ENCODE measurements at regions not wholly inside any gene's neighbourhood (a gene's known extent, or its start where the extent isn't known, plus 50 kb on each side); places are given as distances from the start of the nearest gene placed in this dataset.

- Histone ChIP-seq H3K27me3 (no peaks in the 10 kb centered on the region), H3K4me3 (no peak overlapping the region), H3K4me1 (no peaks in the 10 kb centered on the region), H3K27ac (no peak overlapping the region), H3K36me3 (no peaks in the 10 kb centered on the region), H3K9me3 (no peaks in the 10 kb centered on the region)
- intact Hi-C loops (cut with DNase I) = no loop called here
- DNase-seq (peak in 2 of 4 donors; percentile 27 to 32), ATAC-seq (no peak)
- TF ChIP-seq CTCF (IDR thresholded peaks at IDR 0.05) = no peak
These were observed 171.8 kb upstream of the C1orf87 start for GRCh38 chr1:60245324-60245723.

- intact Hi-C loops (cut with DNase I) = no loop called here
- no peak overlapping the region for H3K27ac ChIP-seq
- DNase-seq (no peak), ATAC-seq (no peak)
- no peaks in the 10 kb centered on the region for H3K4me1 ChIP-seq
- H3K36me3 ChIP-seq = no peaks in the 10 kb centered on the region
- no peaks in the 10 kb centered on the region for H3K27me3 ChIP-seq
- no peaks in the 10 kb centered on the region for H3K9me3 ChIP-seq
- no peak overlapping the region for H3K4me3 ChIP-seq
- no peak for TF ChIP-seq CTCF (IDR thresholded peaks at IDR 0.05)
These were observed 171.3 kb upstream of the C1orf87 start for GRCh38 chr1:60244906-60245305.

- intact Hi-C loops (cut with DNase I) = no loop called here
These were observed 161.7 kb upstream of the C1orf87 start for GRCh38 chr1:60235275-60235674.

GRCh38 chr1:60234776-60235175 lies 161.2 kb upstream of the C1orf87 start:
- Histone ChIP-seq H3K9me3 (no peaks in the 10 kb centered on the region), H3K27ac (no peak overlapping the region), H3K4me3 (no peak overlapping the region), H3K36me3 (no peaks in the 10 kb centered on the region), H3K27me3 (no peaks in the 10 kb centered on the region), H3K4me1 (no peaks in the 10 kb centered on the region)
- no peak for TF ChIP-seq CTCF (IDR thresholded peaks at IDR 0.05)
- intact Hi-C loops (cut with DNase I) = no loop called here
- no peak for DNase-seq
- no peak for ATAC-seq

More at GRCh38 chr1:60235275-60235674, 161.7 kb upstream of the C1orf87 start:
- no peaks in the 10 kb centered on the region for H3K27me3 ChIP-seq
- no peaks in the 10 kb centered on the region for H3K9me3 ChIP-seq
- no peak overlapping the region for H3K27ac ChIP-seq
- no peak overlapping the region for H3K4me3 ChIP-seq
- no peak for TF ChIP-seq CTCF (IDR thresholded peaks at IDR 0.05)
- no peak for DNase-seq
- ATAC-seq = no peak
- no peaks in the 10 kb centered on the region for H3K4me1 ChIP-seq
- no peaks in the 10 kb centered on the region for H3K36me3 ChIP-seq

GRCh38 chr1:60229821-60230220 lies 156.3 kb upstream of the C1orf87 start:
- H3K36me3 ChIP-seq = no peaks in the 10 kb centered on the region
- no peak for ATAC-seq
- intact Hi-C loops (cut with DNase I) = no loop called here
- H3K4me1 ChIP-seq = no peaks in the 10 kb centered on the region
- H3K4me3 ChIP-seq = no peak overlapping the region
- no peaks in the 10 kb centered on the region for H3K27me3 ChIP-seq
- no peak for TF ChIP-seq CTCF (IDR thresholded peaks at IDR 0.05)
- no peaks in the 10 kb centered on the region for H3K9me3 ChIP-seq
- DNase-seq = no peak
- no peak overlapping the region for H3K27ac ChIP-seq

Measured in left lung (tissue), 4 donors.